ACC112 (cell line): ENCODE measurements at regions not wholly inside any gene's neighbourhood (a gene's known extent, or its start where the extent isn't known, plus 50 kb on each side); places are given as distances from the start of the nearest gene placed in this dataset.

ENCODE experiments used
- H2AFZ ChIP-seq: fragments of 200-600 bp; sonication (generic); one replicate; pipeline ENCODE4 v1.6.0; 2017; ENCODE audit warnings: antibody characterized with exemption, low read length; ENCODE audit not compliant: unreplicated experiment
- H3K27ac ChIP-seq: fragments of 200-600 bp; sonication (generic); 2 replicates; pipeline ENCODE4 v1.5.1; 2014; ENCODE audit warnings: low read depth, mild to moderate bottlenecking, antibody characterized with exemption, low read length, moderate library complexity
- H3K27me3 ChIP-seq: fragments of 200-600 bp; sonication (generic); 2 replicates; pipeline ENCODE4 v1.6.1; 2014; ENCODE audit warnings: mild to moderate bottlenecking, antibody characterized with exemption, low read length, moderate library complexity, mixed read lengths; ENCODE audit not compliant: insufficient read depth
- H3K36me3 ChIP-seq: fragments of 200-600 bp; sonication (generic); 2 replicates; pipeline ENCODE4 v1.6.1; 2016; ENCODE audit warnings: mild to moderate bottlenecking, antibody characterized with exemption, low read length, moderate library complexity, mixed read lengths; ENCODE audit not compliant: insufficient read depth
- H3K4me1 ChIP-seq: fragments of 200-600 bp; sonication (generic); one replicate; pipeline ENCODE4 v1.6.1; 2016; ENCODE audit warnings: low read length, mixed read lengths; ENCODE audit not compliant: insufficient read depth, unreplicated experiment, control insufficient read depth
- H3K4me3 ChIP-seq: fragments of 200-600 bp; sonication (generic); 2 replicates; pipeline ENCODE4 v1.5.1; 2014; ENCODE audit warnings: mild to moderate bottlenecking, low read depth, low read length
- H3K79me2 ChIP-seq: fragments of 200-600 bp; sonication (generic); one replicate; pipeline ENCODE4 v1.6.0; 2016; ENCODE audit warnings: low read length; ENCODE audit not compliant: control insufficient read depth, unreplicated experiment, insufficient read depth

- Histone ChIP-seq H2AFZ (no peak overlapping the region), H3K4me1 (no peaks in the 10 kb centered on the region), H3K79me2 (no peaks in the 10 kb centered on the region), H3K27ac (no peak overlapping the region), H3K36me3 (no peaks in the 10 kb centered on the region), H3K4me3 (no peak overlapping the region), H3K27me3 (no peaks in the 10 kb centered on the region)
These were observed 59.7 kb downstream of the TEX35 start for GRCh38 chr1:178572604-178573003.

- no peaks in the 10 kb centered on the region for H3K79me2 ChIP-seq
- no peaks in the 10 kb centered on the region for H3K27me3 ChIP-seq
- no peak overlapping the region for H3K27ac ChIP-seq
- no peaks in the 10 kb centered on the region for H3K36me3 ChIP-seq
- no peak overlapping the region for H2AFZ ChIP-seq
- H3K4me3 ChIP-seq, result no peak overlapping the region
- no peaks in the 10 kb centered on the region for H3K4me1 ChIP-seq
These were observed 60.4 kb downstream of the TEX35 start for GRCh38 chr1:178573330-178573729.

GRCh38 chr1:178574345-178574744 is 61.4 kb downstream of the TEX35 start:
- Histone ChIP-seq H3K27ac (no peak overlapping the region), H3K4me1 (no peaks in the 10 kb centered on the region), H2AFZ (no peak overlapping the region), H3K27me3 (no peaks in the 10 kb centered on the region), H3K36me3 (no peaks in the 10 kb centered on the region), H3K79me2 (no peaks in the 10 kb centered on the region), H3K4me3 (no peak overlapping the region)

GRCh38 chr1:178575611-178576361 is 62.9 kb downstream of the TEX35 start:
- Histone ChIP-seq H2AFZ (no peak overlapping the region), H3K4me1 (no peaks in the 10 kb centered on the region), H3K4me3 (no peak overlapping the region), H3K36me3 (no peaks in the 10 kb centered on the region), H3K27me3 (no peaks in the 10 kb centered on the region), H3K79me2 (no peaks in the 10 kb centered on the region), H3K27ac (no peak overlapping the region)

- Histone ChIP-seq H3K36me3 (no peaks in the 10 kb centered on the region), H3K27ac (no peak overlapping the region), H3K4me1 (no peaks in the 10 kb centered on the region), H2AFZ (no peak overlapping the region), H3K27me3 (no peaks in the 10 kb centered on the region), H3K79me2 (no peaks in the 10 kb centered on the region), H3K4me3 (no peak overlapping the region)
These were observed 63.9 kb downstream of the TEX35 start for GRCh38 chr1:178576841-178577240.

- Histone ChIP-seq H2AFZ (no peak overlapping the region), H3K4me3 (no peak overlapping the region), H3K36me3 (no peaks in the 10 kb centered on the region), H3K27ac (no peak overlapping the region), H3K4me1 (no peaks in the 10 kb centered on the region), H3K79me2 (no peaks in the 10 kb centered on the region), H3K27me3 (no peaks in the 10 kb centered on the region)
These were observed 65.0 kb downstream of the TEX35 start for GRCh38 chr1:178577882-178578281.

GRCh38 chr1:178578541-178578940 is 65.6 kb downstream of the TEX35 start:
- Histone ChIP-seq H3K79me2 (no peaks in the 10 kb centered on the region), H3K27me3 (no peaks in the 10 kb centered on the region), H3K27ac (no peak overlapping the region), H2AFZ (no peak overlapping the region), H3K4me3 (no peak overlapping the region), H3K36me3 (no peaks in the 10 kb centered on the region), H3K4me1 (no peaks in the 10 kb centered on the region)

- no peak overlapping the region for H3K4me3 ChIP-seq
- no peaks in the 10 kb centered on the region for H3K27me3 ChIP-seq
- H3K36me3 ChIP-seq, result no peaks in the 10 kb centered on the region
- no peak overlapping the region for H2AFZ ChIP-seq
- H3K4me1 ChIP-seq, result no peaks in the 10 kb centered on the region
- no peak overlapping the region for H3K27ac ChIP-seq
- H3K79me2 ChIP-seq, result no peaks in the 10 kb centered on the region
These were observed 66.2 kb downstream of the TEX35 start for GRCh38 chr1:178579095-178579494.

GRCh38 chr1:178579562-178579961 is 66.7 kb downstream of the TEX35 start:
- no peak overlapping the region for H3K27ac ChIP-seq
- no peak overlapping the region for H3K4me3 ChIP-seq
- H3K27me3 ChIP-seq, result no peaks in the 10 kb centered on the region
- H3K36me3 ChIP-seq, result no peaks in the 10 kb centered on the region
- no peaks in the 10 kb centered on the region for H3K4me1 ChIP-seq
- H3K79me2 ChIP-seq, result no peaks in the 10 kb centered on the region
- no peak overlapping the region for H2AFZ ChIP-seq

GRCh38 chr1:178580096-178580495 is 67.2 kb downstream of the TEX35 start:
- no peak overlapping the region for H3K27ac ChIP-seq
- no peak overlapping the region for H2AFZ ChIP-seq
- H3K4me3 ChIP-seq, result no peak overlapping the region
- no peaks in the 10 kb centered on the region for H3K36me3 ChIP-seq
- no peaks in the 10 kb centered on the region for H3K4me1 ChIP-seq
- H3K27me3 ChIP-seq, result no peaks in the 10 kb centered on the region
- H3K79me2 ChIP-seq, result no peaks in the 10 kb centered on the region

GRCh38 chr1:178580876-178581275 is 68.0 kb downstream of the TEX35 start:
- H3K27ac ChIP-seq, result no peak overlapping the region
- H3K36me3 ChIP-seq, result no peaks in the 10 kb centered on the region
- no peak overlapping the region for H2AFZ ChIP-seq
- no peak overlapping the region for H3K4me3 ChIP-seq
- no peaks in the 10 kb centered on the region for H3K79me2 ChIP-seq
- no peaks in the 10 kb centered on the region for H3K27me3 ChIP-seq
- H3K4me1 ChIP-seq, result no peaks in the 10 kb centered on the region
